PC-9 (cell line): ENCODE measurements at regions not wholly inside any gene's neighbourhood (a gene's known extent, or its start where the extent isn't known, plus 50 kb on each side); places are given as distances from the start of the nearest gene placed in this dataset.

Experiments used
- BruUV-seq: library from RNA; stranded (reverse); fragments of 400-500 nt; replicated peaks from 2 replicates; lab custom pipeline; 2021; lab: Mats Ljungman, UMichigan
- CTCF ChIA-PET: fragments of 300-600 bp; sonication (Branson Sonifier 250); formaldehyde crosslinking; loops from one replicate; lab custom pipeline; 2022; ENCODE audit warnings: antibody characterized with exemption; lab: Charles Lee
- POLR2A ChIA-PET: fragments of 300-600 bp; sonication (Branson Sonifier 250); formaldehyde crosslinking; loops from one replicate; lab custom pipeline; 2022; ENCODE audit warnings: antibody characterized with exemption; ENCODE audit not compliant: unreplicated experiment; lab: Charles Lee
- DNase-seq, 2 experiments: peaks; one replicate each; pipeline versions ENCODE4 v3.0.0 to v3.0.0-alpha.2; 2015 to 2022; ENCODE audit warnings: mixed read lengths in 1 of 2
- H2AFZ ChIP-seq: fragments of 200-600 bp; sonication (generic); 2 replicates; pipeline ENCODE4 v1.8.1; 2017; ENCODE audit warnings: antibody characterized with exemption
- H3F3A ChIP-seq: fragments of 200-600 bp; sonication (generic); 2 replicates; pipeline ENCODE4 v1.8.1; 2017; ENCODE audit warnings: antibody characterized with exemption, mild to moderate bottlenecking, low read depth; ENCODE audit not compliant: insufficient read depth
- H3K27ac ChIP-seq: fragments of 200-600 bp; sonication (generic); 2 replicates; pipeline ENCODE4 v1.6.1; 2016; ENCODE audit warnings: mixed run types
- H3K27me3 ChIP-seq: fragments of 200-600 bp; sonication (generic); 2 replicates; pipeline ENCODE4 v1.6.1; 2016; ENCODE audit warnings: low read depth, mixed run types; ENCODE audit not compliant: insufficient read depth
- H3K36me3 ChIP-seq: fragments of 200-600 bp; sonication (generic); 2 replicates; pipeline ENCODE4 v1.6.1; 2016; ENCODE audit warnings: low read depth, mixed run types
- H3K4me1 ChIP-seq: fragments of 200-600 bp; sonication (generic); replicated peaks from 2 replicates; pipeline ENCODE4 v1.6.1; 2016; ENCODE audit warnings: mixed run types; ENCODE audit not compliant: insufficient read depth
- H3K4me2 ChIP-seq: fragments of 200-600 bp; sonication (generic); 2 replicates; pipeline ENCODE4 v1.6.1; 2017; ENCODE audit warnings: mixed run types
- H3K4me3 ChIP-seq: fragments of 200-600 bp; sonication (generic); 2 replicates; pipeline ENCODE4 v1.6.1; 2016; ENCODE audit warnings: mixed run types
- H3K79me2 ChIP-seq: fragments of 200-600 bp; sonication (generic); 2 replicates; pipeline ENCODE4 v1.6.1; 2017; ENCODE audit warnings: low read depth, mixed run types
- H3K9me2 ChIP-seq: fragments of 200-600 bp; sonication (generic); 2 replicates; pipeline ENCODE4 v1.8.1; 2017; ENCODE audit warnings: mild to moderate bottlenecking; ENCODE audit not compliant: insufficient read depth
- H3K9me3 ChIP-seq: fragments of 200-600 bp; sonication (generic); 2 replicates; pipeline ENCODE4 v1.8.1; 2016; ENCODE audit warnings: low read depth; ENCODE audit not compliant: insufficient read depth
- H4K20me1 ChIP-seq: fragments of 200-600 bp; sonication (generic); 2 replicates; pipeline ENCODE4 v1.8.1; 2017; ENCODE audit not compliant: insufficient read depth
- EZH2 ChIP-seq: fragments of 200-600 bp; sonication (generic); IDR thresholded peaks from 2 replicates; pipeline ENCODE4 v1.8.0; 2017; ENCODE audit warnings: antibody characterized with exemption, low read depth
- intact Hi-C: fragments of 100-400 bp; cut with micrococcal nuclease; formaldehyde crosslinking; loops from one replicate; pipeline ENCODE4 v1.10.0; 2022; ENCODE audit not compliant: unreplicated experiment
- TF ChIP-seq, protein P1 (sequence below): fragments of 200-600 bp; sonication (generic); conservative IDR thresholded peaks from 2 replicates; pipeline ENCODE4 v1.6.1; 2017; ENCODE audit warnings: mixed run types, antibody characterized with exemption, mild to moderate bottlenecking, moderate library complexity

DNA sequence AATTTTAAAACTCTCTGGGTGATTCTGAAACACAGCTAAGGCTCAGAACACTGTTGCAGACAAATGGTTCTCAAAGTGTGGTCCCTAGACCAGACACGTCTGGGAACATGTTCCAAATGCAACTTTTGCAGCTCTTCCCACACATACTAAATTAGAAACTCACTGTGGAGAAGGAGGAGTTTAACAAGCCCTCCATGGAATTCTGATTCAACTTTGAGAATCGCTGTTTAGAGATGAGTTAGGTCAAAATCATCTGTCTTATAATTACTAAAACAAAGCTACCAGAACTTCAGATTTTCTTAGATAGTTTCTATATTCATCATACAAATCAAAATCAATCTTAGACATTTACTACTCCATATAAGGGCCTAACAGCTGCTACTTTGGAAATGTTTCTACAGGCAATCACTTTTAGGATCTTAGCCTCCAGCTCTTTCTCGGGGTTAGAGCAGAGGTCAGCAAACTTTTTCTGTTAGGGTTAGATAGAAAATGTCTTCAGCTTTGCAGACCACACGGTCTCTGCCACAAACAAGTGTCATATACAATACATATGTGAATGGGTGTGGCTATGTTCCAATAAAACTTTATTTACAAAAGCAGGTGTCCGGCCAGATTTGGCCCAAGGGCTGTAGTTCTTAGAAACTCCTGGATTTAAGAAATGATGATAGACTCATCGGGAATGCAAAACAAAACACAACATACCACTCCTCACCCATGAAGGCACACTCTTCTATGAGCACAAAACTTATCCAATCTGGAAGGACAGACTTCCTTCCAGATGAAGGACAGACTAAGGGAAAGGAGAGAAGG is 50.0 kb upstream of the ARHGAP18 start:
- Histone ChIP-seq H3K4me1 (no peaks in the 10 kb centered on the region), H3K9me2 (no peaks in the 10 kb centered on the region), H3K27me3 (no peaks in the 10 kb centered on the region), H3K36me3 (no peaks in the 10 kb centered on the region), H4K20me1 (no peaks in the 10 kb centered on the region), H3K4me3 (no peak overlapping the region), H3K27ac (no peak overlapping the region), H3K79me2 (no peaks in the 10 kb centered on the region), H3F3A (no peaks in the 10 kb centered on the region), H2AFZ (0 out of 2 replicates have a peak overlapping the region, but pooled peaks have one; percentile 10), H3K4me2 (no peak overlapping the region), H3K9me3 (no peaks in the 10 kb centered on the region)
- BruUV-seq, result no TSS peak
- CTCF ChIA-PET, result no interaction called here
- intact Hi-C loops, result no loop called here
- POLR2A ChIA-PET, result no interaction called here
- DNase-seq, result no peak
- TF ChIP-seq, protein P1, sequence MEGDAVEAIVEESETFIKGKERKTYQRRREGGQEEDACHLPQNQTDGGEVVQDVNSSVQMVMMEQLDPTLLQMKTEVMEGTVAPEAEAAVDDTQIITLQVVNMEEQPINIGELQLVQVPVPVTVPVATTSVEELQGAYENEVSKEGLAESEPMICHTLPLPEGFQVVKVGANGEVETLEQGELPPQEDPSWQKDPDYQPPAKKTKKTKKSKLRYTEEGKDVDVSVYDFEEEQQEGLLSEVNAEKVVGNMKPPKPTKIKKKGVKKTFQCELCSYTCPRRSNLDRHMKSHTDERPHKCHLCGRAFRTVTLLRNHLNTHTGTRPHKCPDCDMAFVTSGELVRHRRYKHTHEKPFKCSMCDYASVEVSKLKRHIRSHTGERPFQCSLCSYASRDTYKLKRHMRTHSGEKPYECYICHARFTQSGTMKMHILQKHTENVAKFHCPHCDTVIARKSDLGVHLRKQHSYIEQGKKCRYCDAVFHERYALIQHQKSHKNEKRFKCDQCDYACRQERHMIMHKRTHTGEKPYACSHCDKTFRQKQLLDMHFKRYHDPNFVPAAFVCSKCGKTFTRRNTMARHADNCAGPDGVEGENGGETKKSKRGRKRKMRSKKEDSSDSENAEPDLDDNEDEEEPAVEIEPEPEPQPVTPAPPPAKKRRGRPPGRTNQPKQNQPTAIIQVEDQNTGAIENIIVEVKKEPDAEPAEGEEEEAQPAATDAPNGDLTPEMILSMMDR, result no peak
- no peak for TF ChIP-seq EZH2
